ENCODE measurements at regions not wholly inside any gene's neighbourhood (a gene's known extent, or its start where the extent isn't known, plus 50 kb on each side); places are given as distances from the start of the nearest gene placed in this dataset.
"Not testable (repeated sequence)": the region's sequence is repeated elsewhere in the genome, so short reads cannot be mapped to it uniquely, and the experiment has no call there.

DNA sequence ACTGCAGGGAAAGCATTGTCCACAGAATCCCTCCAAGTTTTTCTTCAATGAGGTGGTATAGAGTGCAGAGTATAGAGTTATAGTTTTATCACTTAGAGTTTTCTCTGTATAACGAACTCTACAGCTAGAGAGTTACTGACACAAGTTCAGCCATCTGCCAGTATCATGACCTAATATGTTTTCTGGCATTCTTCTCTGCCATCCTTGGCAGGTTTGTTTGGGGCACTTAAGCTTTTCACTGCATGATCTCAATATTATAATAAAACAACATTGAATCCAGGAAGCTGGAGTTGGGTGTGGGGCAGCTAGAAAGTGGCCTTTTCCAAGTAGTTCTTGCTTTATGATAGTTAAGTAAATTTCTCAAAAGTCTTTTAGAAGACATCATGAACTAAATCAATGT lies 743.5 kb upstream of the ARPP21 start:
- Histone ChIP-seq H3F3A (ENCODE audit: insufficient read depth, low read length, poor library complexity, severe bottlenecking) (no peaks in the 10 kb centered on the region), H3K9ac (ENCODE audit: low read length) (no peak overlapping the region), H3K9me2 (ENCODE audit: insufficient read depth, low read length) (no peaks in the 10 kb centered on the region), H3K27me3 (ENCODE audit: insufficient read depth, low read depth, low read length) (no peaks in the 10 kb centered on the region), H3K4me2 (ENCODE audit: low read length) (no peak overlapping the region), H4K20me1 (ENCODE audit: insufficient read depth) (no peaks in the 10 kb centered on the region), H2AFZ (ENCODE audit: low read depth, low read length) (no peak overlapping the region), H3K27ac (ENCODE audit: low read length) (no peak overlapping the region), H3K36me3 (ENCODE audit: insufficient read depth, low read length) (no peaks in the 10 kb centered on the region), H3K4me3 (ENCODE audit: low read length) (no peak overlapping the region), H3K79me2 (replicated peaks; ENCODE audit: insufficient read depth, low read length) (no peaks in the 10 kb centered on the region), H3K9me3 (ENCODE audit: low read length) (no peaks in the 10 kb centered on the region)
- TF ChIP-seq EP300 (conservative IDR thresholded peaks at IDR 0.05; ENCODE audit: poor library complexity, severe bottlenecking) (no peak), CTCF (IDR thresholded peaks at IDR 0.05; ENCODE audit: poor library complexity, severe bottlenecking) (no peak), MXI1 (conservative IDR thresholded peaks at IDR 0.05; ENCODE audit: poor library complexity, severe bottlenecking) (no peak), POLR2AphosphoS5 (IDR thresholded peaks at IDR 0.05) (no peak), TAF1 (IDR thresholded peaks at IDR 0.05; ENCODE audit: low read depth) (no peak), EZH2 (IDR thresholded peaks at IDR 0.05; ENCODE audit: borderline replicate concordance, insufficient read depth, low read length, poor library complexity, severe bottlenecking) (no peak), SMC3 (conservative IDR thresholded peaks at IDR 0.05; ENCODE audit: poor library complexity) (no peak)
- TF ChIP-seq, protein P1, sequence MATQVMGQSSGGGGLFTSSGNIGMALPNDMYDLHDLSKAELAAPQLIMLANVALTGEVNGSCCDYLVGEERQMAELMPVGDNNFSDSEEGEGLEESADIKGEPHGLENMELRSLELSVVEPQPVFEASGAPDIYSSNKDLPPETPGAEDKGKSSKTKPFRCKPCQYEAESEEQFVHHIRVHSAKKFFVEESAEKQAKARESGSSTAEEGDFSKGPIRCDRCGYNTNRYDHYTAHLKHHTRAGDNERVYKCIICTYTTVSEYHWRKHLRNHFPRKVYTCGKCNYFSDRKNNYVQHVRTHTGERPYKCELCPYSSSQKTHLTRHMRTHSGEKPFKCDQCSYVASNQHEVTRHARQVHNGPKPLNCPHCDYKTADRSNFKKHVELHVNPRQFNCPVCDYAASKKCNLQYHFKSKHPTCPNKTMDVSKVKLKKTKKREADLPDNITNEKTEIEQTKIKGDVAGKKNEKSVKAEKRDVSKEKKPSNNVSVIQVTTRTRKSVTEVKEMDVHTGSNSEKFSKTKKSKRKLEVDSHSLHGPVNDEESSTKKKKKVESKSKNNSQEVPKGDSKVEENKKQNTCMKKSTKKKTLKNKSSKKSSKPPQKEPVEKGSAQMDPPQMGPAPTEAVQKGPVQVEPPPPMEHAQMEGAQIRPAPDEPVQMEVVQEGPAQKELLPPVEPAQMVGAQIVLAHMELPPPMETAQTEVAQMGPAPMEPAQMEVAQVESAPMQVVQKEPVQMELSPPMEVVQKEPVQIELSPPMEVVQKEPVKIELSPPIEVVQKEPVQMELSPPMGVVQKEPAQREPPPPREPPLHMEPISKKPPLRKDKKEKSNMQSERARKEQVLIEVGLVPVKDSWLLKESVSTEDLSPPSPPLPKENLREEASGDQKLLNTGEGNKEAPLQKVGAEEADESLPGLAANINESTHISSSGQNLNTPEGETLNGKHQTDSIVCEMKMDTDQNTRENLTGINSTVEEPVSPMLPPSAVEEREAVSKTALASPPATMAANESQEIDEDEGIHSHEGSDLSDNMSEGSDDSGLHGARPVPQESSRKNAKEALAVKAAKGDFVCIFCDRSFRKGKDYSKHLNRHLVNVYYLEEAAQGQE (IDR thresholded peaks at IDR 0.05; ENCODE audit: borderline replicate concordance) = no peak

DNA sequence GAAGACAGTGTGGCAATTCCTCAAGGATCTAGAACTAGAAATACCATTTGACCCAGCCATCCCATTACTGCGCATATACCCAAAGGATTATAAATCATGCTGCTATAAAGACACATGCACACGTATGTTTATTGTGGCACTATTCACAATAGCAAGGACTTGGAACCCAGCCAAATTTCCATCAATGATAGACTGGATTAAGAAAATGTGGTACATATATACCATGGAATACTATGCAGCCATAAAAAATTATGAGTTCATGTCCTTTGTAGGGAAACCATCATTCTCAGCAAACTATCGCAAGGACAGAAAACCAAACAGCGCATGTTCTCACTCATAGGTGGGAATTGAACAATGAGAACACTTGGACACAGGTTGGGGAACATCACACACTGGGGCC lies 729.6 kb upstream of the ARPP21 start:
- H3K79me2 ChIP-seq (replicated peaks; ENCODE audit: insufficient read depth, low read length); H3F3A ChIP-seq (ENCODE audit: insufficient read depth, low read length, poor library complexity, severe bottlenecking); H2AFZ ChIP-seq (ENCODE audit: low read depth, low read length); H3K9me2 ChIP-seq (ENCODE audit: insufficient read depth, low read length); H3K36me3 ChIP-seq (ENCODE audit: insufficient read depth, low read length); H3K9ac ChIP-seq (ENCODE audit: low read length); H3K4me3 ChIP-seq (ENCODE audit: low read length); H4K20me1 ChIP-seq (ENCODE audit: insufficient read depth); H3K27ac ChIP-seq (ENCODE audit: low read length); H3K4me2 ChIP-seq (ENCODE audit: low read length); H3K9me3 ChIP-seq (ENCODE audit: low read length); H3K27me3 ChIP-seq (ENCODE audit: insufficient read depth, low read depth, low read length): not testable (repeated sequence)

DNA sequence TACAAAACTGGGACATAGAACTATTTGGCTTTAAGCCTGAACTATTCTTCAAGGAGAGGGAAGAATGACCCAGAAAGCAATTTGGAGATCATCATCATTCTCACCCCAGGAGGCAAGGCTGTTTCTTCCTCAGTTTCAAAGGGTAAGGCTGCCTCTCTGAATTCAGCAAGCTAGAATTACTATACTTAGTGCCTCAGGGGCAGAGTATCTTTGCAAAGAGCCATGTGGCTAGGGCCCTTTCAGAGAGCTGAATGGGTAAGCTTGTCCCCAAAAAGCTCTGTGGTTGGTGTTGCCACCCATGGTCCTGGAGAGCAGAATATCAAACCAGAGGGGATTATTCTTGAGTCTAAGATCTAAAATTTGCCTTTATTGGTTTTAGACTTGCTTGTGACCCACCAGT lies 720.3 kb upstream of the ARPP21 start:
- no peak overlapping the region for H3K27ac ChIP-seq (ENCODE audit: low read length)
- no peak overlapping the region for H2AFZ ChIP-seq (ENCODE audit: low read depth, low read length)
- H3K9ac ChIP-seq (ENCODE audit: low read length) = no peak overlapping the region
- H3K4me3 ChIP-seq (ENCODE audit: low read length) = no peak overlapping the region
- no peaks in the 10 kb centered on the region for H3K9me2 ChIP-seq (ENCODE audit: insufficient read depth, low read length)
- H3K79me2 ChIP-seq (replicated peaks; ENCODE audit: insufficient read depth, low read length) = no peaks in the 10 kb centered on the region
- H4K20me1 ChIP-seq (ENCODE audit: insufficient read depth) = no peaks in the 10 kb centered on the region
- TF ChIP-seq POLR2AphosphoS5 (IDR thresholded peaks at IDR 0.05) = no peak
- H3K9me3 ChIP-seq (ENCODE audit: low read length) = no peaks in the 10 kb centered on the region
- no peak overlapping the region for H3K4me2 ChIP-seq (ENCODE audit: low read length)
- no peaks in the 10 kb centered on the region for H3K27me3 ChIP-seq (ENCODE audit: insufficient read depth, low read depth, low read length)
- H3F3A ChIP-seq (ENCODE audit: insufficient read depth, low read length, poor library complexity, severe bottlenecking) = no peaks in the 10 kb centered on the region
- H3K36me3 ChIP-seq (ENCODE audit: insufficient read depth, low read length) = no peaks in the 10 kb centered on the region

Data from neural cell (in vitro differentiated cells).